Kidney (tissue), 13 donors: ENCODE measurements at regions not wholly inside any gene's neighbourhood (a gene's known extent, or its start where the extent isn't known, plus 50 kb on each side); places are given as distances from the start of the nearest gene placed in this dataset.

Experiments
- DNase-seq, 5 donors: peaks; one replicate each; pipeline ENCODE4 v3.0.0-alpha.2; 2013 to 2020
- FAIRE-seq: peaks from 2 replicates; lab custom pipeline; 2012; peaks lifted over from hg19 to GRCh38; lab: Jason Lieb, UNC
- H3K27ac ChIP-seq, 2 donors: one replicate each; pipeline ENCODE4 v1.7.0; 2013; ENCODE audit warnings: low read depth in 2 of 2, low read length in 2 of 2, inconsistent platforms in 1 of 2
- H3K27me3 ChIP-seq: one replicate; pipeline ENCODE4 v1.7.1; 2013; ENCODE audit warnings: low read length, inconsistent platforms; ENCODE audit not compliant: control insufficient read depth, insufficient read depth
- H3K36me3 ChIP-seq, 3 donors: one replicate each; pipeline versions ENCODE4 v1.7.0 to v1.7.1; 2013; ENCODE audit warnings: low read length in 3 of 3, control low read depth in 1 of 3, inconsistent platforms in 1 of 3; ENCODE audit not compliant: insufficient read depth in 3 of 3, control insufficient read depth in 2 of 3
- H3K4me1 ChIP-seq, 3 donors: one replicate each; pipeline versions ENCODE4 v1.7.0 to v1.7.1; 2013; ENCODE audit warnings: low read length in 3 of 3, inconsistent platforms in 1 of 3, low read depth in 1 of 3; ENCODE audit not compliant: control insufficient read depth in 2 of 3, insufficient read depth in 2 of 3
- H3K4me3 ChIP-seq, 3 donors: one replicate each; pipeline versions ENCODE4 v1.7.0 to v1.8.1; 2013; ENCODE audit warnings: low read length in 3 of 3, control low read depth in 1 of 3, inconsistent platforms in 1 of 3
- H3K9ac ChIP-seq, 3 donors: one replicate each; pipeline versions ENCODE4 v1.7.0 to v1.7.1; 2013; ENCODE audit warnings: low read length in 3 of 3, control low read depth in 1 of 3, inconsistent platforms in 1 of 3
- H3K9me3 ChIP-seq, 3 donors: one replicate each; pipeline versions ENCODE4 v1.7.0 to v1.7.1; 2013; ENCODE audit warnings: low read length in 3 of 3, control low read depth in 1 of 3, inconsistent platforms in 1 of 3; ENCODE audit not compliant: control insufficient read depth in 2 of 3, insufficient read depth in 1 of 3
- CTCF ChIP-seq: IDR thresholded peaks from 3 replicates; pipeline ENCODE4 v1.5.1; 2012; ENCODE audit warnings: mild to moderate bottlenecking, moderate library complexity, borderline replicate concordance; ENCODE audit not compliant: insufficient read depth; ENCODE audit errors: extremely low read depth
- intact Hi-C: fragments of 100-400 bp; cut with DNase I; formaldehyde crosslinking; loops from one replicate; pipeline ENCODE4 v1.11.1; 2022
- donor health status: control.
- donor health status: control.
- donor health status: control.
- donor health status: control.
- donor health status: control.
- donor health status: DM: yes; HTN: yes; CAD: no.
- donor health status: Normal renal cell carcinoma (clear cell type).

DNA sequence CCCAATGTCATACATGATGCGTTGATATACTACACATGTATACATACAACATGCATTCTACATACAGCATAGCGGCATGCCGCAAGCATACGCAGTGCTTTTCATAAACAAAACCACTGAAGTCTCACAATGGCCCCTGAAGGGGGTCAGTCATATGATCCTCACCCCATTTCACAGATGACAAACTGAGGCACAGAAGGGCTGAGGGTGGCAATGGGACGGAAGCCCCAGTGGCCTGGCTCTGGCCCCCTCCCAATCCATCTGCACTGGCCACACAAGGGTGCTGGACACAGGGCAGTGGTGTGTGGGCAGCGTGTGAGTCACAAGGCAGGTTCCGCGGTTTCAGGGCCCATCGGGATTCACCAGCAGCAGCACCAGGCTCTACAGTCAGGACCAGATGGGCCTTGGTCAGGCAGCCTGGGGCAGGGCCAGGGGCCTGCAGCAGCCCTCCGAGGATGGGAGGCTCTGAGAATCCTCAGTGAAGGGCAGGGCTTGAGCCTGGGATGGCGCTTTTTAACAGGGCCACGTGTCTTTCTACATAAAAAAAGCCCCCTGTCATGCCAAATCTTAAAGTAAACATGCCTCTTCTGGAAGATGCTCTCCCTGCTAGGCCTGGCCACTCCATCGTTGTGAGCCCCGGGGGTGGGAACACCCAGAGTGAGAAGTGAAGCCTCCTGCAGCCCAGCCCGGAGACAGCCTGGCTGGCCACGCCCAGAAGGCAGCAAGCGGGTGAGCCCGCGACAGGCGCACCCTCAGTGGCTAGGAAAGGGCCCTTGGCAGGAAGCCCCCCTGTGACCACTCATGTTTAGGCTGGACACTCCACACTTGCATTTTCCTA, 206.5 kb downstream of the CTTN start:
- intact Hi-C loops = no loop called here
- DNase-seq (peak in 1 of 5 donors; percentile 53), FAIRE-seq (no peak)
- H3K9ac ChIP-seq = no peak overlapping the region
- H3K9me3 ChIP-seq = no peaks in the 10 kb centered on the region
- TF ChIP-seq CTCF = no peak
- H3K36me3 ChIP-seq = no peaks in the 10 kb centered on the region
- H3K27ac ChIP-seq = no peak overlapping the region
- no peak overlapping the region for H3K4me3 ChIP-seq
- H3K4me1 ChIP-seq = peaks cover 0 to 9% (median 0%) of the 10 kb centered on the region in 3 donors
- H3K27me3 ChIP-seq = no peaks in the 10 kb centered on the region

GRCh38 chr11:70605468-70605815, 207.1 kb downstream of the CTTN start:
- FAIRE-seq = no peak
- intact Hi-C loops = no loop called here
- DNase-seq = peak in 1 of 5 donors; percentile 61

GRCh38 chr11:70605846-70606245, 207.5 kb downstream of the CTTN start:
- Histone ChIP-seq H3K4me3 (no peak overlapping the region), H3K27me3 (no peaks in the 10 kb centered on the region), H3K36me3 (no peaks in the 10 kb centered on the region), H3K4me1 (peaks cover 0 to 9% (median 0%) of the 10 kb centered on the region in 3 donors), H3K9me3 (no peaks in the 10 kb centered on the region), H3K27ac (no peak overlapping the region), H3K9ac (no peak overlapping the region)
- no peak for FAIRE-seq
- intact Hi-C loops = no loop called here
- DNase-seq = peak in 1 of 5 donors; percentile 53
- no peak for TF ChIP-seq CTCF

More at GRCh38 chr11:70605468-70605815, 207.1 kb downstream of the CTTN start:
- Histone ChIP-seq H3K9me3 (no peaks in the 10 kb centered on the region), H3K27me3 (no peaks in the 10 kb centered on the region), H3K4me1 (peaks cover 0 to 9% (median 0%) of the 10 kb centered on the region in 3 donors), H3K9ac (no peak overlapping the region), H3K27ac (no peak overlapping the region), H3K36me3 (no peaks in the 10 kb centered on the region), H3K4me3 (no peak overlapping the region)
- no peak for TF ChIP-seq CTCF
